ENCODE measurements at regions not wholly inside any gene's neighbourhood (a gene's known extent, or its start where the extent isn't known, plus 50 kb on each side); places are given as distances from the start of the nearest gene placed in this dataset.

GRCh38 chr6:11961923-11962322 lies 50.2 kb upstream of the HIVEP1 start:
- Histone ChIP-seq H3K27ac (no peak overlapping the region), H3K27me3 (no peaks in the 10 kb centered on the region), H3K36me3 (no peaks in the 10 kb centered on the region), H3K4me3 (replicated peaks in 1 of 3) (no peak overlapping the region), H3K9me3 (no peaks in the 10 kb centered on the region), H3K4me1 (no peaks in the 10 kb centered on the region)
- WGBS, 2 donors, result 90% methylated on average over 4 of the region's 4 CpGs
- TF ChIP-seq CTCF (IDR thresholded peaks at IDR 0.05) (no peak), POLR2A (IDR thresholded peaks at IDR 0.05) (no peak)
- no peak for DNase-seq
- intact Hi-C loops (cut with DNase I), result no loop called here

GRCh38 chr6:11960909-11961779 lies 51.0 kb upstream of the HIVEP1 start:
- no peak for DNase-seq
- Histone ChIP-seq H3K4me1 (no peaks in the 10 kb centered on the region), H3K36me3 (no peaks in the 10 kb centered on the region), H3K4me3 (replicated peaks in 1 of 3) (no peak overlapping the region), H3K27me3 (no peaks in the 10 kb centered on the region), H3K9me3 (no peaks in the 10 kb centered on the region), H3K27ac (no peak overlapping the region)
- 71 to 77% methylated on average over 12 of the region's 12 CpGs for WGBS, 2 donors
- TF ChIP-seq CTCF (IDR thresholded peaks at IDR 0.05) (no peak), POLR2A (IDR thresholded peaks at IDR 0.05) (no peak)
- intact Hi-C loops (cut with DNase I), result no loop called here

GRCh38 chr6:11956781-11957180 lies 55.3 kb upstream of the HIVEP1 start:
- WGBS, 2 donors, result 75 to 78% methylated on average over 3 of the region's 3 CpGs
- intact Hi-C loops (cut with DNase I), result no loop called here
- H3K36me3 ChIP-seq, result no peaks in the 10 kb centered on the region
- no peaks in the 10 kb centered on the region for H3K9me3 ChIP-seq
- no peaks in the 10 kb centered on the region for H3K4me1 ChIP-seq
- H3K27ac ChIP-seq, result no peak overlapping the region
- H3K27me3 ChIP-seq, result no peaks in the 10 kb centered on the region
- H3K4me3 ChIP-seq (replicated peaks in 1 of 3), result no peak overlapping the region
- DNase-seq, result no peak
- TF ChIP-seq POLR2A (IDR thresholded peaks at IDR 0.05) (no peak), CTCF (IDR thresholded peaks at IDR 0.05) (no peak)

GRCh38 chr6:11953641-11954040 lies 58.5 kb upstream of the HIVEP1 start:
- no peaks in the 10 kb centered on the region for H3K9me3 ChIP-seq
- TF ChIP-seq CTCF (IDR thresholded peaks at IDR 0.05), result no peak
- no peak for TF ChIP-seq POLR2A (IDR thresholded peaks at IDR 0.05)
- 81 to 92% methylated on average over 2 of the region's 2 CpGs for WGBS, 2 donors
- intact Hi-C loops (cut with DNase I), result no loop called here
- no peak overlapping the region for H3K4me3 ChIP-seq (replicated peaks in 1 of 3)
- no peaks in the 10 kb centered on the region for H3K4me1 ChIP-seq
- no peak for DNase-seq
- H3K27me3 ChIP-seq, result no peaks in the 10 kb centered on the region
- H3K27ac ChIP-seq, result no peak overlapping the region
- H3K36me3 ChIP-seq, result no peaks in the 10 kb centered on the region

GRCh38 chr6:11952316-11952715 lies 59.8 kb upstream of the HIVEP1 start:
- intact Hi-C loops (cut with DNase I), result no loop called here
- H3K27ac ChIP-seq, result no peak overlapping the region
- no peak overlapping the region for H3K4me3 ChIP-seq (replicated peaks in 1 of 3)
- H3K9me3 ChIP-seq, result no peaks in the 10 kb centered on the region
- DNase-seq, result no peak
- WGBS, 2 donors, result 82 to 85% methylated on average over 2 of the region's 2 CpGs
- H3K27me3 ChIP-seq, result no peaks in the 10 kb centered on the region
- no peaks in the 10 kb centered on the region for H3K4me1 ChIP-seq
- no peak for TF ChIP-seq CTCF (IDR thresholded peaks at IDR 0.05)
- no peak for TF ChIP-seq POLR2A (IDR thresholded peaks at IDR 0.05)
- H3K36me3 ChIP-seq, result no peaks in the 10 kb centered on the region

All from thyroid gland (tissue), 4 donors.